Esophagus (tissue), 2 donors: ENCODE measurements at regions not wholly inside any gene's neighbourhood (a gene's known extent, or its start where the extent isn't known, plus 50 kb on each side); places are given as distances from the start of the nearest gene placed in this dataset.

Source experiments
- H3K27ac ChIP-seq, 2 donors: one replicate each; pipeline ENCODE4 v1.5.1; 2013; ENCODE audit warnings: low read depth in 2 of 2, mild to moderate bottlenecking in 2 of 2, inconsistent platforms in 1 of 2, low read length in 1 of 2, moderate library complexity in 1 of 2
- H3K27me3 ChIP-seq, 2 donors: one replicate each; pipeline ENCODE4 v1.6.1; 2013; ENCODE audit warnings: low read length in 2 of 2, control low read depth in 1 of 2, mild to moderate bottlenecking in 1 of 2; ENCODE audit not compliant: insufficient read depth in 2 of 2, control insufficient read depth in 1 of 2
- H3K36me3 ChIP-seq, 2 donors: one replicate each; pipeline ENCODE4 v1.6.1; 2013; ENCODE audit warnings: low read length in 1 of 2; ENCODE audit not compliant: control insufficient read depth in 2 of 2, insufficient read depth in 2 of 2
- H3K4me1 ChIP-seq, 2 donors: one replicate each; pipeline ENCODE4 v1.6.1; 2013; ENCODE audit warnings: low read length in 1 of 2; ENCODE audit not compliant: control insufficient read depth in 2 of 2, insufficient read depth in 2 of 2
- H3K4me3 ChIP-seq, 2 donors: one replicate each; pipeline ENCODE4 v1.5.1; 2013; ENCODE audit warnings: low read length in 2 of 2, mild to moderate bottlenecking in 2 of 2, low read depth in 1 of 2, moderate library complexity in 1 of 2
- H3K9me3 ChIP-seq, 2 donors: one replicate each; pipeline ENCODE4 v1.6.1; 2013; ENCODE audit warnings: mild to moderate bottlenecking in 2 of 2, low read depth in 1 of 2, low read length in 1 of 2, moderate library complexity in 1 of 2; ENCODE audit not compliant: control insufficient read depth in 2 of 2, insufficient read depth in 1 of 2
- WGBS, 2 donors: extraction: QIAGEN DNeasy Blood & Tissue Kit; methylation state at CpG; one replicate each; pipeline ENCODE4 v1.1.7; 2013; 5-methylcytosine and 5-hydroxymethylcytosine counted together
- donor health status: healthy with polysubstance abuse.
- donor health status: Bipolar disorder and iron deficiency.

DNA sequence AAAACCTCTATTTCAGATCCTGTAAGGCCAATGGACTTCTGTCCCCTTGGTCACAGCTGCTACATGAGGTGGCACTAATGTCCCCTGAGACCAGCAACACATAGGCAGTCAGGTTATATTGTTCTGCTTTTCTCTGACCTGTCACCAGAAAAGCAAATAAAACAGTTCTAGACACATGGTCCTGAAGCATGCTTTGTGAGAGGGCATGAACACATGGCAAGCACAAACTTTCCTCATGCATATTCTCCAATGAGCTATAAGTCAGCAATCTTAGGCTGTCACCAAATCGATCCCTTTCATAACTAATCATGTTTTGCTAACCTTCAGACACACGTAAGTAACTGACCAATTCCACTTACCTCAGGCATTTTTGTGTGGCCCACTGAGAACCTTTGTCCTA lies 225.4 kb upstream of the ZC3H12C start:
- Histone ChIP-seq H3K4me3 (no peak overlapping the region), H3K9me3 (no peaks in the 10 kb centered on the region), H3K27me3 (no peaks in the 10 kb centered on the region), H3K36me3 (no peaks in the 10 kb centered on the region), H3K27ac (no peak overlapping the region), H3K4me1 (no peaks in the 10 kb centered on the region)
- WGBS, 2 donors, result 81 to 83% methylated on average over 2 of the region's 2 CpGs

DNA sequence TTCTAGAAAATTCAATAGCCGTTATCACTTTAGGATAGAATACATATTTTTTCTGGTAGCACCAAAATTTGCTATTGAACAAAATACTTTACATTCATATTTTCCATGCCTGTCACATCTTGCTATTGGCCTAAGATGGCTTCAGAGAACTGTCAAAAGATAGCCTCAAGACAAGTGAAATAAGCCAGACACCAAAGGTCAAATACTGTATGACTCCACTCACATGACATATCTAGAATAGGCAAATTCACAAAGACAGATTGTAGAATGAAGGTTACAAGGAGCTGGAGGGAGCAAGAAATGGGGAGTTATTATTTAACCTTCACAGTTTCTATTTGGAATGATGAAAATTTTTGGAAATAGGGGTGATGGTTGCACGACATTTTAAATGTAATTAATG lies 223.7 kb upstream of the ZC3H12C start:
- H3K27ac ChIP-seq, result no peak overlapping the region
- H3K27me3 ChIP-seq, result no peaks in the 10 kb centered on the region
- no peaks in the 10 kb centered on the region for H3K9me3 ChIP-seq
- H3K36me3 ChIP-seq, result no peaks in the 10 kb centered on the region
- no peak overlapping the region for H3K4me3 ChIP-seq
- WGBS, 2 donors, result 90 to 91% methylated on average over 2 of the region's 2 CpGs
- no peaks in the 10 kb centered on the region for H3K4me1 ChIP-seq

DNA sequence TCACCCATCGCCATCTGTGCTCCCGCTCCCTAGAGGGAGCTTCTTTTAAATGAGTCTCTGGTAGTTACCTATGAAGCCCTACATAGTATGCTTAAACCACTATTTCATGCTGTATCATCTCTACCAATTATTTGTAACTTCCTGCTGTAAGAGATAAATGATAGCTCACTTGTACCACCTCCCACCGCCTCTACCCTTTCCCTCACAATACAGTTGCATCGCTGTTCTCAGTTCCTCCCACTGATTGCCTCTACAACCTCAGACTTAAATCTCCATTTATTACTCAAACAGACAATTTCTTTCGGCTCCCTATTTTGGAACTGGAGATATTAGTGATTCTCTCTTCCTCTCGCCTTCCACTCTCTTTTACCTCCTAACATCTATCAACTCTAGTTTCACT lies 222.9 kb upstream of the ZC3H12C start:
- no peaks in the 10 kb centered on the region for H3K9me3 ChIP-seq

DNA sequence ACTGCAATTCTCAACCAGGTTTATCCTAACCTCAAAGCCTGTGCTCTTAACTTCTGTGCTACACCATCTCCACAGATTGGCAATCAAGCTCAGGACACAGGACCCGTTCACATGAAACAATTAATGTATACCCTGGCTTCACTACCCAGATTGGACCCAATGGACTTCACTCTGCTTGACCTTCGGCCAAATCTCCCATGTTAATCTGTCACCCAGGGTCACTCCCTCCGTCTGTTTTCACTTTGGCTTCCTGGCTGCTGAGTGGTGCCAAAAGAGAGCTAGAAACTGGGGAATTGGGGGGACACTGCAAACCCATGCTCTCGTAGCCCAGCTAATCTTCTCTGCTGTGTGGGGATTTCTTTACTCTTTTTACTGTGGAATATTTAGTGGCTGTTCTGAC lies 216.1 kb upstream of the ZC3H12C start:
- Histone ChIP-seq H3K4me1 (no peaks in the 10 kb centered on the region), H3K27ac (no peak overlapping the region), H3K9me3 (no peaks in the 10 kb centered on the region), H3K4me3 (no peak overlapping the region), H3K27me3 (no peaks in the 10 kb centered on the region), H3K36me3 (no peaks in the 10 kb centered on the region)
- WGBS, 2 donors, result 42 to 55% methylated on average over 4 of the region's 4 CpGs

More for the DNA sequence above, 222.9 kb upstream of the ZC3H12C start:
- H3K36me3 ChIP-seq, result no peaks in the 10 kb centered on the region
- H3K4me1 ChIP-seq, result no peaks in the 10 kb centered on the region
- 86 to 89% methylated on average over 6 of the region's 6 CpGs for WGBS, 2 donors
- H3K27ac ChIP-seq, result no peak overlapping the region
- H3K27me3 ChIP-seq, result no peaks in the 10 kb centered on the region
- H3K4me3 ChIP-seq, result no peak overlapping the region

DNA sequence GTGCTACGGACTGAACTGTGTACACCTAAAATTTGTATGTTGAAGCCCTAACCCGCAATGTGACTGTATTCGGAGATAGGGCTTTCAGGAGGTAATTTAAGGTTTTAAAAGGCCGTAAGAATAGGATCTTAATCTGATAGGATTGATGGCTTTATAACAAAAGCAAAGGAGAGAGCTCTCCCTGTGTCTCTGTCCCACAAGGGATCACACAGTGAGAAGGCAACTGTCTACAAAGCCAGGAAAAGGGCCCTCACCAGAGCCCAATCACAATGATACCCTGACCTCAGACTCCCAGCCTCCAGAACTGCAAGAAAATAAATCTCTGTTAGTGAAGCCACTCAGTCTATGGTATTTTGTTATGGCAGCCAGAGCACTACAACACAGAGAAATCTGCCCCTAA lies 208.7 kb upstream of the ZC3H12C start:
- Histone ChIP-seq H3K27ac (no peak overlapping the region), H3K27me3 (no peaks in the 10 kb centered on the region), H3K4me1 (no peaks in the 10 kb centered on the region), H3K4me3 (no peak overlapping the region), H3K9me3 (no peaks in the 10 kb centered on the region), H3K36me3 (no peaks in the 10 kb centered on the region)
- WGBS, 2 donors, result 80 to 90% methylated on average over 4 of the region's 4 CpGs

DNA sequence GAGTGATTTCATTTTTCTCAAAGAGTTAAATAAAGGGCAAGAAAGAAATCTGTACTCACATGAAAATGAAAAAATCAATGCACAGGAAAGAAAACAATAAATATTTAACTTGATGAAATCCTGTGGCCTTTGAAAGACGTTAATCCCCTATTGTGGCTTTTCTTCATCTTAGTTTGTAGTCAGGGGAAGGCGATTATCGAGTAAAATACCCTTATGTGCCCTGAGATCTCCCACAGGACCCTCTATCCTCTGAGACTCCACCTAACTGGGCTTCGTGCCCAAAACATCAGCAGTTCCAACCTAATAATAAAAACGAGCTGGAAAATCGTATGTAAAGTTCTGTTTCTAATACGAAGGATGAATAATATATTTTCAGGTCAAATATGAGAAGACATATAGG lies 208.2 kb upstream of the ZC3H12C start:
- Histone ChIP-seq H3K27me3 (no peaks in the 10 kb centered on the region), H3K4me1 (no peaks in the 10 kb centered on the region), H3K27ac (no peak overlapping the region), H3K9me3 (no peaks in the 10 kb centered on the region), H3K36me3 (no peaks in the 10 kb centered on the region), H3K4me3 (no peak overlapping the region)
- WGBS, 2 donors, result 63 to 64% methylated on average over 7 of the region's 7 CpGs

DNA sequence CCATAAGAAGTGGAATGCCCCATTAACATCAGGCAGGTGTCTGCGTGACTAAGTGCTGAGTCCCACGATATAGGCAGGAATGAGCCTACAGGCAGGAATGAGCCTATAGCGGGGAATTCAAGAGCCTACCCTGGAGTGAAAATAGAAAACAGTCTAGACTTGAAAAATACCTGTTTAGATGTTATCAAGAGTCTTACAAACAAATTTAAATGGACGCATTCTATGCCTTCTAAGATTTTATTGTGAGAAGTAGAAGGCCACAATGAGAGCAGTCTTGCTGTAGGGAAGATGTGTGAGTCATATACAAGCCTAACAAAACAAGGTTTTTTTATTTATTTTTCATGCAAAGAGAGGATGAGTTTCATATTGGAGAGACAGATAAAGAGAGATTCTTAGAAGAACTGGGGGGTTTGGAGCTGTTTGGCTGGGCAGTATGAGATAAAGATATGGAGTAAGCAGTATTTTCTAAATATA lies 200.8 kb upstream of the ZC3H12C start:
- 85 to 95% methylated on average over 4 of the region's 4 CpGs for WGBS, 2 donors

DNA sequence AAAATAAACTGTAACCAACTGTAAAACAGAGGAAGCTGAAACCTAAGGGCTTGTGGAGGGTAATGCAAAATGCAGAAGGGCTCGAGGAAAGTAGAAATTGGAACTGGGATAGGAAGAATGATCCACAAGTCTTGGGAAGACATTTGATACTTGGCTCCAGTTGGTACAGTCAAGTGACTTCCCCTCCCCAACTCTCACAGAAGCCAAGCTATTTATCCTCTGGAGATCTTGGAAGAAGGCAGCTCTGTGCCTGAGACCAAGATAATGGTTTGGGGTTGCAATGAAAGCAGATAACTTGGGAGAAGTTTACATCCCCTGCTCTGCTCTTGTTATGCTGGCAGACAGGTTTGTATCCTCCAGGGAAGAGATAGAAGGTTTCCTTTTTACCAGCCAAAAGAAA lies 198.9 kb upstream of the ZC3H12C start:
- Histone ChIP-seq H3K4me1 (no peaks in the 10 kb centered on the region), H3K4me3 (no peak overlapping the region), H3K36me3 (no peaks in the 10 kb centered on the region), H3K27me3 (peaks cover 0 to 2% of the 10 kb centered on the region in 2 donors), H3K27ac (no peak overlapping the region), H3K9me3 (peaks cover 0 to 2% of the 10 kb centered on the region in 2 donors)
- 71 to 77% methylated on average over 1 of the region's 1 CpG for WGBS, 2 donors

More for the DNA sequence above, 200.8 kb upstream of the ZC3H12C start:
- no peaks in the 10 kb centered on the region for H3K36me3 ChIP-seq
- H3K4me3 ChIP-seq, result no peak overlapping the region
- peaks cover 0 to 2% of the 10 kb centered on the region in 2 donors for H3K9me3 ChIP-seq
- H3K27ac ChIP-seq, result no peak overlapping the region
- no peaks in the 10 kb centered on the region for H3K4me1 ChIP-seq
- peaks cover 0 to 2% of the 10 kb centered on the region in 2 donors for H3K27me3 ChIP-seq

DNA sequence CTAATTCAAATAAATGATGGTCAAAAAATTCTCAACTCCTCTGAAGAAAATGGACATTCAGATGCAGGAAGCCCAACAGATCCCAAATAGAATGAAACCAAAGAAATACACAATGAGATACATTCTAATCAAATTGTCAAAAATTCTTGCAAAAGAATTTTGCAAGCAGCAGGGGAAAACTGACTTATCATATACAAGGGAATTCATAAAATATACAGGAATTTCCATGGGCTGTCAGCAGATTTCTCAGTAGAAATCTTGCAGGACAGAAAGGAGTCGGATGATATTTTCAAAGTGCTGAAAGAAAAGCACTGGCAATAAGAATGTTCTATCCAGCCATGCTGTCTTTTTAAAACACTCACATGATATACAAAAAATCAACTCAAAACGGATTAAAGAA lies 194.6 kb upstream of the ZC3H12C start:
- Histone ChIP-seq H3K4me1 (no peaks in the 10 kb centered on the region), H3K4me3 (no peak overlapping the region), H3K27ac (no peak overlapping the region), H3K36me3 (no peaks in the 10 kb centered on the region), H3K27me3 (no peaks in the 10 kb centered on the region), H3K9me3 (peaks cover 0 to 2% of the 10 kb centered on the region in 2 donors)
- 77% methylated on average over 2 of the region's 2 CpGs for WGBS, 2 donors

DNA sequence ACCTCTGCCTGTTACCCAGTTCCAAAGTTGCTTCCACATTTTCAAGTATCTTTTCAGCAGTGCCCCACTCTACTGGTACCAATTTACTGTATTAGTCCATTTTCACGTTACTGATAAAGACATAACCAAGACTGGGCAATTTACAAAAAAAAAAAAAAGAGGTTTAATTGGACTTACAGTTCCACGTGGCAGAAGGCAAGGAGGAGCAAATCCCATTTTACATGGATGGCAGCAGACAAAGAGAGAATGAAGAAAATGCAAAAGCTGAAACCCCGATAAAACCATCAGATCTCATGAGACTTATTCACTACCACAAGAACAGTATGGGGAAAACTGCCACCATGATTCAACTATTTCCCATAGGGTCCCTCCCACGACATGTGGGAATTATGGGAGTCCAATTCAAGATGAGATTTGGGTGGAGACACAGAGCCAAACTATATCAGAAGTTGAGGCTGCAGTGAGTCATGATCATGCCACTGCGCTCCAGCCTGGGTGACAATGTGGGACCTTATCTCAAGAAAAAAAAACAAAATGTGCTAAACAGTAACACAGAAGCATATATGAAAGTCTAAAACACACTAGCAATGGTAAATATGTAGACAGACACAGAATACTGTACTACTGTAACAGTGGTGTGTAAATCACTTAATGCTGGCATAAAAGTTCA lies 190.3 kb upstream of the ZC3H12C start:
- Histone ChIP-seq H3K4me3 (no peak overlapping the region), H3K4me1 (no peaks in the 10 kb centered on the region), H3K36me3 (no peaks in the 10 kb centered on the region), H3K9me3 (no peaks in the 10 kb centered on the region), H3K27me3 (no peaks in the 10 kb centered on the region), H3K27ac (no peak overlapping the region)
- WGBS, 2 donors, result 72 to 76% methylated on average over 5 of the region's 5 CpGs
